ENCODE measurements at regions not wholly inside any gene's neighbourhood (a gene's known extent, or its start where the extent isn't known, plus 50 kb on each side); places are given as distances from the start of the nearest gene placed in this dataset.

GRCh38 chr12:14186193-14186502 is 179.3 kb upstream of the ATF7IP start:
- no peak for TF ChIP-seq CREB1 (IDR thresholded peaks at IDR 0.05; ENCODE audit: low read depth)
- no peak for TF ChIP-seq USF1 (IDR thresholded peaks at IDR 0.05)
- TF ChIP-seq REST (IDR thresholded peaks at IDR 0.05; ENCODE audit: low read depth) = no peak

GRCh38 chr12:14187002-14187401 is 178.5 kb upstream of the ATF7IP start:
- TF ChIP-seq RAD21 (IDR thresholded peaks at IDR 0.05; ENCODE audit: low read depth) (no peak), YY1 (IDR thresholded peaks at IDR 0.05; ENCODE audit: low read depth) (no peak), FOXM1 (IDR thresholded peaks at IDR 0.05; ENCODE audit: borderline replicate concordance, low read depth) (no peak), EGR1 (IDR thresholded peaks at IDR 0.05) (no peak), ZBTB7A (IDR thresholded peaks at IDR 0.05; ENCODE audit: low read depth) (no peak), TEAD4 (IDR thresholded peaks at IDR 0.05) (no peak), USF1 (IDR thresholded peaks at IDR 0.05) (no peak), CEBPB (IDR thresholded peaks at IDR 0.05) (no peak), REST (IDR thresholded peaks at IDR 0.05; ENCODE audit: low read depth) (no peak)

GRCh38 chr12:14187966-14188365 is 177.5 kb upstream of the ATF7IP start:
- TF ChIP-seq REST (IDR thresholded peaks at IDR 0.05; ENCODE audit: low read depth) = no peak
- TF ChIP-seq YY1 (IDR thresholded peaks at IDR 0.05; ENCODE audit: low read depth) = no peak

- no peak for TF ChIP-seq RAD21 (IDR thresholded peaks at IDR 0.05; ENCODE audit: low read depth)
- TF ChIP-seq USF1 (IDR thresholded peaks at IDR 0.05) = no peak
Observed at GRCh38 chr12:14188744-14189143, 176.7 kb upstream of the ATF7IP start.

- no peak for TF ChIP-seq EP300 (IDR thresholded peaks at IDR 0.05; ENCODE audit: borderline replicate concordance)
- TF ChIP-seq CREB1 (IDR thresholded peaks at IDR 0.05; ENCODE audit: low read depth) = no peak
- TF ChIP-seq YY1 (IDR thresholded peaks at IDR 0.05; ENCODE audit: low read depth) = no peak
- no peak for TF ChIP-seq NFIC (IDR thresholded peaks at IDR 0.05)
- TF ChIP-seq MAX (IDR thresholded peaks at IDR 0.05) = no peak
- TF ChIP-seq EGR1 (IDR thresholded peaks at IDR 0.05) = no peak
- TF ChIP-seq ZBTB7A (IDR thresholded peaks at IDR 0.05; ENCODE audit: low read depth) = no peak
- no peak for TF ChIP-seq TCF12 (IDR thresholded peaks at IDR 0.05; ENCODE audit: low read depth)
Observed at GRCh38 chr12:14190694-14191093, 174.8 kb upstream of the ATF7IP start.

GRCh38 chr12:14191612-14192011 is 173.9 kb upstream of the ATF7IP start:
- TF ChIP-seq FOXM1 (IDR thresholded peaks at IDR 0.05; ENCODE audit: borderline replicate concordance, low read depth) (no peak), REST (IDR thresholded peaks at IDR 0.05; ENCODE audit: low read depth) (no peak), USF1 (IDR thresholded peaks at IDR 0.05) (no peak), TAF1 (IDR thresholded peaks at IDR 0.05; ENCODE audit: low read depth) (no peak), TCF12 (IDR thresholded peaks at IDR 0.05; ENCODE audit: low read depth) (no peak), ZBTB7A (IDR thresholded peaks at IDR 0.05; ENCODE audit: low read depth) (no peak), YY1 (IDR thresholded peaks at IDR 0.05; ENCODE audit: low read depth) (no peak), EP300 (IDR thresholded peaks at IDR 0.05; ENCODE audit: borderline replicate concordance) (no peak), CEBPB (IDR thresholded peaks at IDR 0.05) (no peak), MAX (IDR thresholded peaks at IDR 0.05) (no peak), EGR1 (IDR thresholded peaks at IDR 0.05) (no peak), NFIC (IDR thresholded peaks at IDR 0.05) (no peak), TEAD4 (IDR thresholded peaks at IDR 0.05) (no peak), CREB1 (IDR thresholded peaks at IDR 0.05; ENCODE audit: low read depth) (no peak), RAD21 (IDR thresholded peaks at IDR 0.05; ENCODE audit: low read depth) (no peak)

Data from Ishikawa (cell line).